NCI-H146 treated with DMSO at 0.1 percent for 48 hours (cell line): ENCODE measurements at regions not wholly inside any gene's neighbourhood (a gene's known extent, or its start where the extent isn't known, plus 50 kb on each side); places are given as distances from the start of the nearest gene placed in this dataset.
"Not testable (repeated sequence)": the region's sequence is repeated elsewhere in the genome, so short reads cannot be mapped to it uniquely, and the experiment has no call there.

Source experiments
- DNase-seq: peaks from one replicate; lab custom pipeline; 2025; ENCODE audit not compliant: unreplicated experiment; lab: John Stamatoyannopoulos, UW

DNA sequence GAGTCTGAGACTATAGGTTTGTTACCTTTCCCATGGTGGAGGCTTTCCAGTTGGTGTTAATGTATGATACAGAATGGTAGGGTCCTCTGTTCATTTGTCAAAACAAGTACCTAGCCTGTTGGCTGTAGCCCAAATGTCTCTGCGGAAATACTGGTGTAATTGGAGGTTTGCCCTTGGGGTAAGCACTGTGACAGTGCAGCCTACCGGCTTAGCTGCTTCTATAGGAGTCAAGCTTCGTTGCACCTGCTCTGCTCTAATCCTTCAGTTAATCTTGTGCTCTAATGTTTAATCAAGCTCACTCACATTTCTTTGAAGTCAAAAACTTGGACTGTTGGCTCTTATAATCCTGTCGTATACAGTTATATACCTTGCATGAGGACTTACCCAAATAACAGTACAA is 203.4 kb downstream of the CCNG2 start:
- no peak for DNase-seq

DNA sequence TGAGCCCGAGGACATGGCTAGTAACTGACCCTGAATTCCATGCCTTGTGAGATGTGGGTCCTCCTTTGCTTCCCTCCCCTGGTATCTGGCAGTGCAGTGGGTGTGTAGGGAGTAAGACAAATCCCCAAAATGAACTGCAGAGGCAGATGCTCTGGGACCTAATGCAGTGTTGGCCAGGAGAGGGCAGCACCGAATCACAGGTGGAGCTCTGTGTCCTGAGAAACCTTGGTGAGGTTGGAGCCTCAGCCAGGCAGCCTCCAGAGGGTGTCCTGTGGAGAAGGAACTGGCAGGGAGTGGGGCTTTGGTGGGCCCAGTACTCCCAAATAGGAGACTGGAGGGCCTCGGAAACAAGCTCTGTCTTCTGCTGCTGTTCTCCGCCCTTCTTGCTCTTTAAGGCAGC is 209.9 kb downstream of the CCNG2 start:
- not testable (repeated sequence) for DNase-seq

DNA sequence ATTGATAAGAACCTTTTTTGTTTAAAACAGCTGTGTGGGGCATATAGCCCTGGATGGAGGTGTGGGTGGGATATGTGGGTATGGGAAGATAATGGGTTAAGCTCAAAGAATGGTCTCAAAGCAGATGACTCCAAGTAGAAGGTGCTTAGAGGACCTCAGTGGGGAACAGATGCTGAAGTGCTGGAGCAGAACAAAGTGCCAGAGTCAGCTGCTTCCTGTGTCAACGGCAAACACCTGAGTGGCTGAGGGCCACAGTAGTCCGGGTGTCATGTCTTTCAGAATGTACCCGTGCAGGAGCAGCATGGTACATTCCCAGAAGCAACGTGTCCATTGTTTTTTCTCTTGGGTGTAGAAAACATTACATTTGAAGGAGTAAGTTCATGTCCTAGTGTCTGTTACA is 210.6 kb downstream of the CCNG2 start:
- DNase-seq, result no peak

DNA sequence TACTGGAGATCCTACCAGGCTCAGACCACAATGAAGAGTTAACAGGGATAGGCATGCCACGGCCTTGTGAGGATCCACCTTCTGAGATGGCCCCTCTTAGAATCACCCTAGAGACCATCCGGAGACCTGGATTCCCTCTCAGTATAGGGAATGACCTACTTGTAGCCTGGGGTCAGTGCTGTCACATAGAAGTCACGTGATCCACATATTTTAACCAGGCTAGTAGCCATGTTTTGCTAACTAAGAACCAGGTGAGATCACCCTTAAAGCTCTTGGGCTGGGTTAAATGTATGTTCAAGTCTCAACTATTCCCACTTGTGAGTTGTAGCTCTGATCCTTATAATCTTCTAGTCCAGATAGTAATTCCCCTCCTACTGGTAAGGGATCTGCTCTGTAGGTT is 215.4 kb downstream of the CCNG2 start:
- DNase-seq, result no peak

DNA sequence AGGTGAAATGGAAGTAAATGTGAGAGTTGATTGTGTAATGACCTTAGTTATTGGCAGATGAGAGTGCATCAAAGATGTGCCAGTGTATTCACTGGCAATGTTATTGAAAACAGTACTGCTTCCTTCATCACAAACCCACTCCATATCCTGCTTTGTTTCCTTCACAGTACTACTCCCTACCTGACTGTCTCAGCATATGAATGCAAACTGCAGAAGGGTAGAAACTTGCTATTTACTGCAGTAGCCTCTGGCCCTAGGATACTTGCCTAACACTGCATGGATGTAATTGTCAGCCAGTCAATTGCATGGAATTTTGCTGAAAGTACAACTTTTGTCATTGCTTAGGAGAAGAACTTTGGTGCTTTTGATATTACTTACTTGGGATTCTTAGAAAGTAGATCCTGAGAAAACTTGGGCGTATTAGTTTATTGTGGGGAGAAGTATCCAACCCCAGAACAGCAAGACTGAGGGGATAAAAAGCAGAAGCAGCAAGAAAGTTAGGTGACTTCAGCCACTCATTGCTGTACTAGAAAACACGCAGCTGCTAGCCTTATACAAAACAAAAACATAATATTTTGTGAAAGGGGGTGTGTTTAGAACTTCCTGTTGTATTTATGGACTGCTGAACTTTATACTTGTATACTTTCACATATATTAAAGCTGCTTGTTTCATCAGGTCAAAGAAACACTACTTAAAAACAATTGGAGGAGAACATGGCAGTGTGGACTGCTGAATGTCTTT is 219.0 kb downstream of the CCNG2 start:
- no peak for DNase-seq

DNA sequence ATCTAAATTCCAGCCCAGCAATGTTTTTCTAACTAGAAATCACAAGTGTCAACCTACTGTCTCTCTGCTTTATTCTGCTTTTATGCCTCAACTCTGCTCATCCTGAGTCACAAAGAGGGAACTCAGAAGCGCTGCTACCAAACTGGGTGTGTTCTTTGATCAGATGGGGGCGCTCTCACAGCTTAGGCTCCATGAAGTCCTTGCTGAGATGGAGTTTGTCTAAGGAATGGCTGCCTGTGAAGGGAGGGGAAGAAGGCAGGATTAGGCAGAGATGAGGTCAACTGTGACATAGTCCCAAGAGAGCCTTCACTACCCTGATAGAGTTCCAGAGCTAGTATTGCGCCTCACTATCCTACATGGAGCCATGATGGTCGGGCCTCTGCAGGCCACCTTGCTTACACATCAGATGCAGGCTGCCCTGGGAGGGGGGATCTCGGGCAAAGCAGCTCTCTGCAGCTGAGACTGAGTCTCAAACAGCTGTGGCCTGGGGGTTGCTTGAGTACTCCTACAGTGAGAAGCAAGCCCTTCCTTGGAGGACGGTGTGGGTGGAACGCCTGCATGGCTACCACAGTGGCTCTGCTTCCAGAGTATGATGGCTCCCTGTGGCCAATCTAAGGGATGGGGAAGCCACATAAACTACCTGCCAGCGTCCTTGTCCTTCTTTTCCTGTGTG is 219.9 kb downstream of the CCNG2 start:
- DNase-seq, result no peak

DNA sequence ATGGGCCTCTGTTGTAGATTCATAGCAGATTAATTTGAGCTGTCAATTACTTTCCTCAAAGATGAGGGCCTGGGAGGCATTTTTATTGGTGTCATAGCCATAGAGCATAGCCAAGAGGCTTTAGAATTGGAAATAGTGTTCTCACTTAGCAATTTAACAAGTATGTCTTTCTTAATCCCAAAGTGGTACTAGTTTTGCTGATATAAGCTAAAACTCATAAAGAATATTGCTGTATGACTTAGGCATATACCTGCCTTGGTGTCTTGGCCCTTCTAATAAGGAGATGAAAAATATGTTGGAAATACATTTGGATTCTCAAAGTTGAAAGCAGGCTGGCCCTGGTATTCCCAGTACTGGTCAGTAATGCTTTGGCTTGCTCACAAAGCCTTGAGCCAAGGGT is 221.5 kb upstream of the CXCL13 start:
- no peak for DNase-seq

DNA sequence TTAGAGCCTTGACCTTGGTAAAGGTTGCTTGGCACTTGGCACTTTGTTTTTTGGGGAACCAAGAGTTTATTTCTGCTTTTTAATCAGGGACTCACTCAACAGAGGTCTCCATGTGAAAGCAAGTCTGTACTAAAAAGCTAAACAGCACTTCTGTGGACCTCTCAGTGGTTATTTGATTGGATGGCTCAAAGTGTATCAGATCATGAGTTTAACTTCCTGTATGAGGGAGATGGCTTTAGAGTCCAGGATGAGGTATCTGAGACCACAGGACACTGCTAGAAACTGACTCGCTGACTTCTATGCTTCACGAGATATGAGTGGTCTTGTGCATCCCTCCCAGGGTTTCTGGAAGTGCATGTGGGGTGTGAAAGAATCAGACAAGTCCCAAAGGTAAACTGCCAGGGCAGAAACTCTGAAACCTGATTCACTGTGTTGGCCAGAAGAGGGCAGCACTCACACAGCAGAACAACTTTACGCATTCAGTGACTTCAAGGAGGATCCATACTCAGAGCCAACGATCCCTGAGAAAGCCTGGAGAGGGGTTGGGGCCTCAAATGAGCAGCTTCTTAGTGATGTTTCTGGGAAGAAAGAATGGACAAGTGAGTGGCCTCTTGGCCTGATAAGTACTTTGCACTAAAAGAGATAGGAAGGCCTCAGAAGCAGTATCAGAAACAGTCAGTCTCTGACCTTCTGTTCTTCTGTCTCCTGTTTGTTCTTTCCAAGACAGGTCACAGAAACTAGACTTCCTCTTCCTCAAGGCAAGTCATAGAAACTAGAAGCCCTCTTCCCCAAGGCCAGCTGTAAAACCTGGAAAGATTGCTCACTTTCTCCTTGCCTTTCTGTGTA is 220.3 kb upstream of the CXCL13 start:
- no peak for DNase-seq

DNA sequence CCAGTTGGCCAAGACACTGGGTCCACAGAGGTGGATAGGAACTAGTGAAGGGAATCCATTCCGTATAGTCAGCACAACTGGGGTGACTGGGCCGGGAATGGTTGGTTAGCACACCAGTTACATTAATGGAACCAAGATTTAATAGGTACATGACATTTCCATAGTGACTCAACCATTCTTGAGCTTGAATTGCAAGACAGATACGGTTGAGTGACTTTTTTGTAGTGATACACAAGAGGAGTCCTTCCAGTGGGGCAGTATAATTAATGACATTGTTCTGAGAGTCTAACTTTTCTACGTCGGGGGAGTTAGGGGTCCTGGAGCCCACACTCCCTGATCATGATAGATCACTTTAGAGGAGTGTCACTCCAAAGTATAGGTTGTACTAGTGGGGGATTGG is 211.6 kb upstream of the CXCL13 start:
- no peak for DNase-seq

DNA sequence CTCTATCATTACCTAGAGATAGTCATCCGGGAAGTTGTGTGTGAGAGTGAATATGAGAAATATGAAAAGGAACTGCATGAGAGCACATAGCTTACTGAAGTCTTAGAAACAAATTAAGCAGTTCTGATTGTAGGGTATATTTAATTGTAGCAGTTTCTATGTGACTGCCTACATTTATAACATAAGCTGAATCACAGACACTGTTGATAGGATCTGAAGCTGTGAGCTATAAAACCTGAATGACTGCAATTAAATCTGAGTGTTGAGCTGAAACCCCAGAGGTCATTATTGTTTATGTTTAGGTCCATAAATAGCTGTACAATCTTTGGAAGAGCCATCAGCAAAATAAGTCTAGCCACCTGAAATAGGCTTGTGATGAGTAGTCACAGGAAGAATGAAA is 210.1 kb upstream of the CXCL13 start:
- DNase-seq, result no peak

DNA sequence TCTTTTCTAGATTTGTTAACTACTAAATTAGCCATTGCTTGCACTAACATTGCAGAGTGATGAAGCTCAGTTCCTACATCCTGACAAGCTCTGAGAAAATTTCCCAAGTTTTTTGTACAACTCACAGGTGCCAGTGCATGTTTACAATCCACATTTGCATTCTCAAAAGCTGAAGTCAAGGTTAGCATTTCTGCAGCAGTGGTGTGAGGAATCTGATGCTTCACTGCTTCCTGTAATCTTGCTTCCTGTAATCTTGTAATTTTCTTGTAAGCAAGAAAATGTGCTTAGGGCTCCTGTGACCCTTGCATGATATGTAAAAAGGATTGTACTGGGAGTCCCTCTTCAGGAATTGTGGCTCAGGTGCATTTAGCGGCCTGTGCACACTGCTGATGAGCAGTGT is 207.4 kb upstream of the CXCL13 start:
- DNase-seq, result no peak

DNA sequence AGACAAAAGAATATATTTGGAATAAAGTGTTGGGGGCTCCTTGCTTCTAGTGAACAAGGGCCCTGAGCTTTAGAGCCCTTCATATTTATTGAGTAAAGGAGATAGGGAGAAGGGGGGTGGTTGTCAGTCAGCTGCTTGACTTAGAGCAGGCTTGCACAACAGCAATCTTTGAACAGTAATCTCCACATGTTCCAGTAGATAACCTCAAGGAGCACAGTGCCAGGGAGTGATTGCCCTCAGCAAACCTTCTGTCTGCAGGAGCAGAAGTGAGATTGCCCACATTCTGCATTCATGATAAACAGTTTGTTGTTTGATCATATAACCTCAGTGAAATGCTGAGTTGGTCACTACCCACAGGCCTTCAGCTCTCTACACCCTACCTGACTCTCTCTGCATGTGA is 205.8 kb upstream of the CXCL13 start:
- DNase-seq, result no peak

DNA sequence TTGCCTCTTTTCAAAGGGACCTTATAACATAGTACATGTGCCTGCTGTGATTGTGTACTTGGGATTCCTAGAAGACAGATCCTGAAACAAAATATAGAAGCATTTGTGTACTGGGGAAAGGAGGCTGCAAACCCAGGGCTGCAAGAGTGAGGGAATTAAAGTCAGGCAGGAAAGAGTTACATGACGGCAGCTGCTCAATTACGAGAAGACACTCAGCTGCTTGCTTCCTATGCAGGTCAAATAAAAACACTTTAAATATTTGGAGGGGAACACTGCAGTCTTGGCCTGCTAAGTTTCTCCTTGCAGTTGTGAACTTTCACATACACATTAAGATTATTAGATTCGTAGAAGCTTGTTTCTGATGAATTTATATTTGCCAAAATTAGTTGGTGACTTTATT is 191.9 kb upstream of the CXCL13 start:
- no peak for DNase-seq

DNA sequence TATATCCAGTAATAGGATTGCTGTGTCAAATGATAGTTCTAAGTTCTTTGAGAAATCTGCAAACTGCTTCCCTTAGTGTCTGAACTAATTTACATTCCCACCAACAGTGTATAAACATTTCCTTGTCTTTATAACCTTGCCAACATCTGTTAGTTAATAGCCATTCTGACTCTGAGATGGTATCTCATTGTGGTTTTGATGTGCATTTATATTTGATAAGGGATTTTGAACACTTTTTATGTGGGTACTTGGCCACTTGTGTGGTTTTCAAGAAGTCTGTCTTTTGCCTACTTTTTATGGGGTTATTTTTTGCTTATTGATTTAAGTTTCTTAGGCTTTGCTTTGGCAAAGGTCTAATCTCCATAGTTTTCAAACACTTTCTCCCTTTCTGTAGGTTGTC is 189.9 kb upstream of the CXCL13 start:
- DNase-seq, result no peak

DNA sequence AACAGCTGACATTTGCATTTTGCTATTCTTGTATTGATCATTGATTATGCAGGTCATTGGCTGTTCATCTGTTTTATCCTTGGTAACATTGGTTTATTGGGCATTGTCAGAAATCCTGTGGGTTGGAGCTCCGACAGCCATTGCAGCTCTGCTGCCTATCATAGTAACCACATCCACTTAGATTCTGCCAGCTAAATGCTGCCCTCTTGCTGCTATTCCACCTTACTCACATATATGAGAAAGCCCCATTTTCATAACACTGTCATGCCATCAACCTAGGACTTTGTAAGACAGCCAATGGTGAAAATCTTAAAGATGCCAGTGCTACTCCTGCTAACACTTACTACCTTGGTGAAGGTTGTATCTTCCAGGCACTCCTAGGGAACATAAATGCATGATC is 187.3 kb upstream of the CXCL13 start:
- no peak for DNase-seq

DNA sequence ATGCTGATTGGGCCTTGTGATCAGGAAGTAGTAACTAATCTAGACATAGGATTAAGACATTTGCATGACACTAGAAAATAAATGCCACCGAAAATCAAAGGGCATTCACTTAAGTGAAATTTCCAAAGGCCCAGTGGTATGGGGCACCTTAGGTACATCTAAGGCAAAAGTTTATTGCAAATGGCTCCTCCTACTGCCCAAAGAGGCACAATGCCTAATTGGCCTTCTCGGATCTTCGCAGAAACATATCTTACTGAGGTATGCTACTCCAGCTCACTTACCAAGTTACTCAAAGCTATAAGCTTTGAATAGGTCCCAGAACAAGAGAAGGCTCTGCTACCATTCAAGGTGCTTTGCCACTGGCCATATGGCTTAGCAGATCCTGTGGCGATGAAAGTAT is 174.8 kb upstream of the CXCL13 start:
- no peak for DNase-seq

DNA sequence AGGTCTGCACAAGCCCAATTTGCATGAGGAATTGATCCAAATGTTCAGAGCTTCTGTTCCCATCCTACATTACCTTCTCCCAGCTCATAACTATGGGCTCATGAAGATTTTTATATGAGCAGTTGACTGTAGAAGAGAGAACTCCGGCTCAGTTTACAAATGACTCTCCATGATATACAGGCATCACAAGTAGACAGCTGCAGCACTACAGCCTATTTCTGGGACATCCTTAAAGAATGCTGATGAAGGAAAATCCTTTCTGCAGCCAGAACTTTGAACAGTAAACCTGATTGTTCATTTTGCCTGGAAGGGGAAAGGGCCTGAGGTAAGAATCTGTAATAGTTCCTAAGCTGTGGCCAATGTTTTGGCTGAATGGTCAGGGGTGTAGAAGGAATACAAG is 174.1 kb upstream of the CXCL13 start:
- DNase-seq, result no peak

DNA sequence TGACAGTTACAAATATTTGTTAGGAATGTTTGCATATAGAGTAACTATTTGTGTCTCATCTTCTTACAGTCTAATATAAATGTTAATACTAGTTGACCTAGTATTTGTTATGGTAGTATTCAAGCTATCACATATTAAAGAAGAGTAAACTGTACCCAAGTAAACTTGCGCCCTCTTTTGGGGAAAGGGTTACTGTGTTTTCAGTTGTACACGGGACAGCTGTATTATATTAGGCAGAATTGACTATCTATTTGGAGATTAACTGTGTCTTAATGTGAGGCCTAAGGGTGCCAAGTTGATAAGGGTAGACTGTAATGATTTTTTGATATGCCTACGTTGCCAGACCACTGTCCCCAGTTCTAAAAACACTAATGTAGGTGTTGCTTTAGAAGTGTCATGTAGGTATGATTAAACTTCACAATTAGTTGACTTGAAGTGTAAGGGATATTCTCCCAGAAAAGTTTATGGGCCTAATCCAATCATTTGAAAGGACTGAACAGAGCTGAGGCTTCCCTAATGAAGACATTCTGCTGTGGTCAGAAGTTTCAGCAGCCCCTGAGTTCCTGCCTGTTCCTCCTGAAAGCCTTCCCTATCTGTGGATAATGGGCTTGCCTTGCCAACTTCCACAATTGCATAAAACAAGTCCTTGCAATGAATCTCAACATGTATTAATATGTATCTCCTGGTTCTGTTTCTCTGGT is 172.8 kb upstream of the CXCL13 start:
- DNase-seq, result no peak

DNA sequence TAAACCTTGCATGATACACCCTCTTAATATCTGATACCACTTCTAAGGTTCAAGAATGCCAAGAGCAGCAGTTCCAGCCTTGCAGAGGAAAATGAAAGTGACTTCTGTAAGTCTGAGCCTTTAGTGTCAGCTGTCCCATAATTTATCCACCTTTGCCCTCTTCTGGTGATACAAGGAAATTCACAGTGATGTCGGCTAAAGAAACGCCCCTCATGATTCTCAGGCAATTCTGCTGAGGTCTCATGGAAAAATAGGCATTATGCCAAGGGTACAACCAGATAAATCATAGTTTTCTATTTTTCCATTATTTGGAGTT is 172.2 kb upstream of the CXCL13 start:
- peak; percentile 1 for DNase-seq

DNA sequence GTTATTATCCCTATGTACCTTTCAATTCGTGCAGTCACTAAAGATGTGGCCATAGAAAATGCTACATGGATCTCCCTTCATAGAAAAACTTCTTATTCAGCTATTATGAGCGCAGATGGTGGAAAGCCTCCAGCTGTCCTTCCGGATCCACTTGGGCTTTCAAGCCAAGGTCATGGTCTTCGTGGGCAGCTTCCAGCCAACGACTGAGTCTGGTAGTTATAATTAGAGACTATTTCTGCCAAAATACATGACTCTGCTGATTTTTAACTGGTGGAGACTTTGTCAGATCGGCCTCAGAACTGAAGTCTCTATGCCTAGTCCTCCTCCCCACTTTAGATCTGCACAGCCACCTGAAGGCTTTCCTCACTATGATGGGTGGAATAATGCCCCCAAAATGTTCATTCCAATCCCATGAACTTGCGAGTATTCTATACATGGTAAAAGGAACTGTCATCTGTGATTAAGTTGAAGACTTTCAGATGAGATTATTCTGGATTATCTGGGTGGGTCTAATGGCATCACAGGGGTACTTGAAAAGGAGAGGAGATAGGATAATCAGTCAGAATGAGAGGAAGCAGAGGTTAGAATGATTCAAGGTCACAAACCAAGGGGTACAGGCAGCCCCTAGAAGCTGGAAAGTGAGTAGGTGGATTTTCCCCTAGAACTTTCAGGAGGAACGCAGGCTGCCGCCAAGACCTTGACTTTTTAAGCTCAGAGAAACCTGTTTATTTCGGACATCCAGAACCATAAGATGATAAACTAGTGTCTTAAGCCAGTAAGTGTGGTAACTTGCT is 171.1 kb upstream of the CXCL13 start:
- DNase-seq, result no peak

DNA sequence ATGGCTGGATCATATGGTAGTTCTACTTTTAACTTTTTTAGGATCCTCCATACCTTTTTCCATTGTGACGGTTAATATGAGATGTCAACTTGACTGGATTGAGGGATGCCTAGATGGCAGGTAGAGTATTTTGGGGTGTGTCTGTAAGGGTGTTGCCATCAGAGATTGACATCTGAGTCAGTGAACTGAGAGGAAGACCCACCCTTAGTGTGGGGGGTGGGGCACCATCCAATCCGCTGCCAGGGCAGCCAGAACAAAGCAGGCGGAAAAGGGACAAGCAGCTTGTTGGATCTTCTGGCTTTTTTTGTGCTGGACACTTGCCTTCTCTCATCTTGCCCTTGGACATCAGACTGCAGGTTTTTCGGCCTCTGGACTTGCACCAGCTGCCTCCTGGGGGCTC is 168.5 kb upstream of the CXCL13 start:
- no peak for DNase-seq
